ENCODE measurements at regions not wholly inside any gene's neighbourhood (a gene's known extent, or its start where the extent isn't known, plus 50 kb on each side); places are given as distances from the start of the nearest gene placed in this dataset.

DNA sequence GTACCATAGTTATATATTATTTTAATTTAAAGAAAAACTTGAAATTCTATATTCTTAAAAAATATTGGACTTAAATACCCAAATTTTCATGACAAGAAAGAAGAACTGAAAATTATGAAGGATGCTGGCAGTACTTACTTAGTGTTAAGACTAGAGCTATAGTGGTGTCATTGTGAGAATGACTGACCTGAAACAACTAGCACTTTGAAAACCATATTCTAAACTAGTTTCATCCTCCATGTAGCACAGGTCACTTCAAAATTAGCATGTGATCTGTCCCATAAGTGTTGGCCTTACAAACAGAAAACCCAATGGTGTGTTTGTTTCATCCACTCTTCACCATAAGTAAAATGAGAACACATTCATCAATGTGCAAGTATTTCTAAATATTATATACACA lies 208.6 kb downstream of the ZIC4 start:
- H3K27me3 Mint-ChIP-seq (ENCODE audit: low read depth) = no peaks in the 10 kb centered on the region
- H3K9me3 Mint-ChIP-seq = no peaks in the 10 kb centered on the region
- no peak overlapping the region for H3K27ac Mint-ChIP-seq
- ATAC-seq (no peak), DNase-seq (ENCODE audit: low spot score) (no peak)
- no peak overlapping the region for H3K4me3 Mint-ChIP-seq
- CTCF ChIA-PET = no interaction called here
- no peaks in the 10 kb centered on the region for H3K36me3 Mint-ChIP-seq
- TF ChIP-seq ZNF423 (CRISPR knock-in tag; IDR thresholded peaks at IDR 0.05) (no peak), FOXK1 (CRISPR knock-in tag; IDR thresholded peaks at IDR 0.05) (no peak), NFE2L1 (CRISPR knock-in tag; IDR thresholded peaks at IDR 0.05) (no peak), RELA (CRISPR knock-in tag; IDR thresholded peaks at IDR 0.05; ENCODE audit: borderline replicate concordance) (no peak), EMX1 (CRISPR knock-in tag; IDR thresholded peaks at IDR 0.05) (no peak), ZNF317 (CRISPR knock-in tag; IDR thresholded peaks at IDR 0.05; ENCODE audit: borderline replicate concordance, low read depth) (no peak), NR2C2 (CRISPR knock-in tag; IDR thresholded peaks at IDR 0.05) (no peak), ZNF396 (CRISPR knock-in tag; IDR thresholded peaks at IDR 0.05; ENCODE audit: borderline replicate concordance) (no peak), OVOL2 (CRISPR knock-in tag; IDR thresholded peaks at IDR 0.05; ENCODE audit: borderline replicate concordance) (no peak), CBFB (CRISPR knock-in tag; IDR thresholded peaks at IDR 0.05; ENCODE audit: low read depth) (no peak)
- TF ChIP-seq, protein P1, sequence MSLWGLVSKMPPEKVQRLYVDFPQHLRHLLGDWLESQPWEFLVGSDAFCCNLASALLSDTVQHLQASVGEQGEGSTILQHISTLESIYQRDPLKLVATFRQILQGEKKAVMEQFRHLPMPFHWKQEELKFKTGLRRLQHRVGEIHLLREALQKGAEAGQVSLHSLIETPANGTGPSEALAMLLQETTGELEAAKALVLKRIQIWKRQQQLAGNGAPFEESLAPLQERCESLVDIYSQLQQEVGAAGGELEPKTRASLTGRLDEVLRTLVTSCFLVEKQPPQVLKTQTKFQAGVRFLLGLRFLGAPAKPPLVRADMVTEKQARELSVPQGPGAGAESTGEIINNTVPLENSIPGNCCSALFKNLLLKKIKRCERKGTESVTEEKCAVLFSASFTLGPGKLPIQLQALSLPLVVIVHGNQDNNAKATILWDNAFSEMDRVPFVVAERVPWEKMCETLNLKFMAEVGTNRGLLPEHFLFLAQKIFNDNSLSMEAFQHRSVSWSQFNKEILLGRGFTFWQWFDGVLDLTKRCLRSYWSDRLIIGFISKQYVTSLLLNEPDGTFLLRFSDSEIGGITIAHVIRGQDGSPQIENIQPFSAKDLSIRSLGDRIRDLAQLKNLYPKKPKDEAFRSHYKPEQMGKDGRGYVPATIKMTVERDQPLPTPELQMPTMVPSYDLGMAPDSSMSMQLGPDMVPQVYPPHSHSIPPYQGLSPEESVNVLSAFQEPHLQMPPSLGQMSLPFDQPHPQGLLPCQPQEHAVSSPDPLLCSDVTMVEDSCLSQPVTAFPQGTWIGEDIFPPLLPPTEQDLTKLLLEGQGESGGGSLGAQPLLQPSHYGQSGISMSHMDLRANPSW (CRISPR knock-in tag; conservative IDR thresholded peaks at IDR 0.05; ENCODE audit: low read depth) = no peak
- TF ChIP-seq, protein P2, sequence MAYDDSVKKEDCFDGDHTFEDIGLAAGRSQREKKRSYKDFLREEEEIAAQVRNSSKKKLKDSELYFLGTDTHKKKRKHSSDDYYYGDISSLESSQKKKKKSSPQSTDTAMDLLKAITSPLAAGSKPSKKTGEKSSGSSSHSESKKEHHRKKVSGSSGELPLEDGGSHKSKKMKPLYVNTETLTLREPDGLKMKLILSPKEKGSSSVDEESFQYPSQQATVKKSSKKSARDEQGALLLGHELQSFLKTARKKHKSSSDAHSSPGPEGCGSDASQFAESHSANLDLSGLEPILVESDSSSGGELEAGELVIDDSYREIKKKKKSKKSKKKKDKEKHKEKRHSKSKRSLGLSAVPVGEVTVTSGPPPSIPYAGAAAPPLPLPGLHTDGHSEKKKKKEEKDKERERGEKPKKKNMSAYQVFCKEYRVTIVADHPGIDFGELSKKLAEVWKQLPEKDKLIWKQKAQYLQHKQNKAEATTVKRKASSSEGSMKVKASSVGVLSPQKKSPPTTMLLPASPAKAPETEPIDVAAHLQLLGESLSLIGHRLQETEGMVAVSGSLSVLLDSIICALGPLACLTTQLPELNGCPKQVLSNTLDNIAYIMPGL (CRISPR knock-in tag; IDR thresholded peaks at IDR 0.05) = no peak
- TF ChIP-seq, protein P3, sequence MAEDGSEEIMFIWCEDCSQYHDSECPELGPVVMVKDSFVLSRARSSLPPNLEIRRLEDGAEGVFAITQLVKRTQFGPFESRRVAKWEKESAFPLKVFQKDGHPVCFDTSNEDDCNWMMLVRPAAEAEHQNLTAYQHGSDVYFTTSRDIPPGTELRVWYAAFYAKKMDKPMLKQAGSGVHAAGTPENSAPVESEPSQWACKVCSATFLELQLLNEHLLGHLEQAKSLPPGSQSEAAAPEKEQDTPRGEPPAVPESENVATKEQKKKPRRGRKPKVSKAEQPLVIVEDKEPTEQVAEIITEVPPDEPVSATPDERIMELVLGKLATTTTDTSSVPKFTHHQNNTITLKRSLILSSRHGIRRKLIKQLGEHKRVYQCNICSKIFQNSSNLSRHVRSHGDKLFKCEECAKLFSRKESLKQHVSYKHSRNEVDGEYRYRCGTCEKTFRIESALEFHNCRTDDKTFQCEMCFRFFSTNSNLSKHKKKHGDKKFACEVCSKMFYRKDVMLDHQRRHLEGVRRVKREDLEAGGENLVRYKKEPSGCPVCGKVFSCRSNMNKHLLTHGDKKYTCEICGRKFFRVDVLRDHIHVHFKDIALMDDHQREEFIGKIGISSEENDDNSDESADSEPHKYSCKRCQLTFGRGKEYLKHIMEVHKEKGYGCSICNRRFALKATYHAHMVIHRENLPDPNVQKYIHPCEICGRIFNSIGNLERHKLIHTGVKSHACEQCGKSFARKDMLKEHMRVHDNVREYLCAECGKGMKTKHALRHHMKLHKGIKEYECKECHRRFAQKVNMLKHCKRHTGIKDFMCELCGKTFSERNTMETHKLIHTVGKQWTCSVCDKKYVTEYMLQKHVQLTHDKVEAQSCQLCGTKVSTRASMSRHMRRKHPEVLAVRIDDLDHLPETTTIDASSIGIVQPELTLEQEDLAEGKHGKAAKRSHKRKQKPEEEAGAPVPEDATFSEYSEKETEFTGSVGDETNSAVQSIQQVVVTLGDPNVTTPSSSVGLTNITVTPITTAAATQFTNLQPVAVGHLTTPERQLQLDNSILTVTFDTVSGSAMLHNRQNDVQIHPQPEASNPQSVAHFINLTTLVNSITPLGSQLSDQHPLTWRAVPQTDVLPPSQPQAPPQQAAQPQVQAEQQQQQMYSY (CRISPR knock-in tag; IDR thresholded peaks at IDR 0.05) = no peak
- TF ChIP-seq, protein P4, sequence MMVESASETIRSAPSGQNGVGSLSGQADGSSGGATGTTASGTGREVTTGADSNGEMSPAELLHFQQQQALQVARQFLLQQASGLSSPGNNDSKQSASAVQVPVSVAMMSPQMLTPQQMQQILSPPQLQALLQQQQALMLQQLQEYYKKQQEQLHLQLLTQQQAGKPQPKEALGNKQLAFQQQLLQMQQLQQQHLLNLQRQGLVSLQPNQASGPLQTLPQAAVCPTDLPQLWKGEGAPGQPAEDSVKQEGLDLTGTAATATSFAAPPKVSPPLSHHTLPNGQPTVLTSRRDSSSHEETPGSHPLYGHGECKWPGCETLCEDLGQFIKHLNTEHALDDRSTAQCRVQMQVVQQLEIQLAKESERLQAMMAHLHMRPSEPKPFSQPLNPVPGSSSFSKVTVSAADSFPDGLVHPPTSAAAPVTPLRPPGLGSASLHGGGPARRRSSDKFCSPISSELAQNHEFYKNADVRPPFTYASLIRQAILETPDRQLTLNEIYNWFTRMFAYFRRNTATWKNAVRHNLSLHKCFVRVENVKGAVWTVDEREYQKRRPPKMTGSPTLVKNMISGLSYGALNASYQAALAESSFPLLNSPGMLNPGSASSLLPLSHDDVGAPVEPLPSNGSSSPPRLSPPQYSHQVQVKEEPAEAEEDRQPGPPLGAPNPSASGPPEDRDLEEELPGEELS (CRISPR knock-in tag; IDR thresholded peaks at IDR 0.05) = no peak
- POLR2A ChIA-PET = no interaction called here
- H3K4me1 Mint-ChIP-seq = no peaks in the 10 kb centered on the region

DNA sequence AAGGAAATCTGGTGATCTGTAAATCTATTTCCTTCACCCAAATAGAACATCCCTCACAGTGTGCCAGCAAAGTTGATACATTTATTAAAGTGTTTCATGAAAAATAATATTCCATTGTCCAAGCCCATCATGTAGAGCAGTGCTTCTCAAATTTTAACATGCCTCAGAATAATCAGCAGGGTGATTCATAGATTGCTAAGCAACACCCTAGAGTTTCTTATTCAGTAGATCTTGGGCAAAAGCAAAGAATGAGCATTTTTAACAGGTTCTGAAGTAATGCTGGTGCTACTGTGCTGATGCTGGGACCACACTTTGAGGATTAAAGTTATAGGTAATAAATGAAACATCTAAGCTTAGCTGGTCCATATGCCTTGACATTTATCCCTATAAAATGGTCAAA lies 210.5 kb downstream of the ZIC4 start:
- no peak overlapping the region for H3K4me3 Mint-ChIP-seq
- no peaks in the 10 kb centered on the region for H3K36me3 Mint-ChIP-seq
- no peak for DNase-seq (ENCODE audit: low spot score)
- H3K9me3 Mint-ChIP-seq = no peaks in the 10 kb centered on the region; the same call in 1 of the 2 replicates
- ChIA-PET POLR2A (no interaction called here), CTCF (no interaction called here)
- H3K4me1 Mint-ChIP-seq = no peaks in the 10 kb centered on the region
- no peak overlapping the region for H3K27ac Mint-ChIP-seq
- ATAC-seq = no peak
- H3K27me3 Mint-ChIP-seq (ENCODE audit: low read depth) = no peaks in the 10 kb centered on the region
- TF ChIP-seq, protein P5, sequence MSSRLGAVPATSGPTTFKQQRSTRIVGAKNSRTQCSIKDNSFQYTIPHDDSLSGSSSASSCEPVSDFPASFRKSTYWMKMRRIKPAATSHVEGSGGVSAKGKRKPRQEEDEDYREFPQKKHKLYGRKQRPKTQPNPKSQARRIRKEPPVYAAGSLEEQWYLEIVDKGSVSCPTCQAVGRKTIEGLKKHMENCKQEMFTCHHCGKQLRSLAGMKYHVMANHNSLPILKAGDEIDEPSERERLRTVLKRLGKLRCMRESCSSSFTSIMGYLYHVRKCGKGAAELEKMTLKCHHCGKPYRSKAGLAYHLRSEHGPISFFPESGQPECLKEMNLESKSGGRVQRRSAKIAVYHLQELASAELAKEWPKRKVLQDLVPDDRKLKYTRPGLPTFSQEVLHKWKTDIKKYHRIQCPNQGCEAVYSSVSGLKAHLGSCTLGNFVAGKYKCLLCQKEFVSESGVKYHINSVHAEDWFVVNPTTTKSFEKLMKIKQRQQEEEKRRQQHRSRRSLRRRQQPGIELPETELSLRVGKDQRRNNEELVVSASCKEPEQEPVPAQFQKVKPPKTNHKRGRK (CRISPR knock-in tag; IDR thresholded peaks at IDR 0.05; ENCODE audit: borderline replicate concordance) = no peak
- TF ChIP-seq FOXJ3 (CRISPR knock-in tag; IDR thresholded peaks at IDR 0.05; ENCODE audit: borderline replicate concordance) = no peak
- no peak for TF ChIP-seq JUN (CRISPR knock-in tag; IDR thresholded peaks at IDR 0.05)
- TF ChIP-seq, protein P6, sequence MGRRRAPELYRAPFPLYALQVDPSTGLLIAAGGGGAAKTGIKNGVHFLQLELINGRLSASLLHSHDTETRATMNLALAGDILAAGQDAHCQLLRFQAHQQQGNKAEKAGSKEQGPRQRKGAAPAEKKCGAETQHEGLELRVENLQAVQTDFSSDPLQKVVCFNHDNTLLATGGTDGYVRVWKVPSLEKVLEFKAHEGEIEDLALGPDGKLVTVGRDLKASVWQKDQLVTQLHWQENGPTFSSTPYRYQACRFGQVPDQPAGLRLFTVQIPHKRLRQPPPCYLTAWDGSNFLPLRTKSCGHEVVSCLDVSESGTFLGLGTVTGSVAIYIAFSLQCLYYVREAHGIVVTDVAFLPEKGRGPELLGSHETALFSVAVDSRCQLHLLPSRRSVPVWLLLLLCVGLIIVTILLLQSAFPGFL (CRISPR knock-in tag; IDR thresholded peaks at IDR 0.05; ENCODE audit: borderline replicate concordance) = no peak
- TF ChIP-seq, protein P3 (CRISPR knock-in tag; IDR thresholded peaks at IDR 0.05) = no peak
- no peak for TF ChIP-seq ZNF671 (CRISPR knock-in tag; IDR thresholded peaks at IDR 0.05)

Data from WTC11 (cell line).